ENCODE measurements at regions not wholly inside any gene's neighbourhood (a gene's known extent, or its start where the extent isn't known, plus 50 kb on each side); places are given as distances from the start of the nearest gene placed in this dataset.

DNA sequence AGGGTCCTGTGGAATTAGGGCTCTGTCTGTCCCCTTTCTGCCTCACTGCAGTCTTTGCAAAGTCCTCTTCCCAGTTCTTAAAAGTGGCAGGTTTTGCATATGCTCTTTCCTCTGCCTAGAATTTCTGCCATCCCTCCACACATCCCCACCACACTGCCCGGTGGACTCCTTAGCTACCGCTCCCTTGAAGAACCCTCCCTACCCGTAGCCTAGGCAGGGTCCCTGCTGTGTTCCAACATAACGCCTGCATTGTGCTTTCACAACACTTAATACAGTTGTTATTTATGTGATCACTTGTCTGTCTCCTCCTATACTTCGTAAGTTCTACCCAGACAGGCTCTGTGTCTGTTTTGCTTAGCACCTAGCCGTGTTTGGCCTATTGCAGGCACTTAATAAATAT is 142.5 kb upstream of the DMRT1 start:
- TF ChIP-seq ZNF521 (tag by site-specific recombination; IDR thresholded peaks at IDR 0.05), result no peak
- ChIA-PET CTCF (interaction anchor here (0.6 kb wide), 2 partner anchors 348 to 733 kb away, joined by 3 read pairs; no protein-coding TSS in a partner anchor), POLR2A (no interaction called here)
- Histone ChIP-seq H3K4me1 (ENCODE audit: control insufficient read depth, insufficient read depth, low read length) (no peaks in the 10 kb centered on the region), H3K4me3 (ENCODE audit: low read depth, low read length) (no peak overlapping the region), H3K36me3 (ENCODE audit: control insufficient read depth in 2 of 2, insufficient read depth in 1 of 2, low read length in 2 of 2) (no peaks in the 10 kb centered on the region), H3K27ac (ENCODE audit: extremely low read depth, low read depth, low read length) (no peak overlapping the region), H3K9me3 (ENCODE audit: control insufficient read depth, insufficient read depth, low read depth, low read length) (no peaks in the 10 kb centered on the region)

- no peak for TF ChIP-seq ZNF184 (tag by site-specific recombination; IDR thresholded peaks at IDR 0.05)
- TF ChIP-seq ZNF324 (tag by site-specific recombination; IDR thresholded peaks at IDR 0.05), result no peak
- no peak for TF ChIP-seq ZNF624 (tag by site-specific recombination; IDR thresholded peaks at IDR 0.05)
- no peak for TF ChIP-seq ZNF391 (tag by site-specific recombination; IDR thresholded peaks at IDR 0.05; ENCODE audit: borderline replicate concordance, low read depth)
- TF ChIP-seq ZNF214 (tag by site-specific recombination; IDR thresholded peaks at IDR 0.05; ENCODE audit: borderline replicate concordance), result no peak
- TF ChIP-seq ZNF155 (tag by site-specific recombination; IDR thresholded peaks at IDR 0.05), result no peak
- TF ChIP-seq GLIS2 (tag by site-specific recombination; IDR thresholded peaks at IDR 0.05), result no peak
- no peak for TF ChIP-seq ZNF169 (tag by site-specific recombination; IDR thresholded peaks at IDR 0.05)
- TF ChIP-seq SP3 (tag by site-specific recombination; IDR thresholded peaks at IDR 0.05), result no peak
- no peak for TF ChIP-seq TRIM28 (IDR thresholded peaks at IDR 0.05; ENCODE audit: borderline replicate concordance, low read length)
- no peak for TF ChIP-seq SP2 (tag by site-specific recombination; IDR thresholded peaks at IDR 0.05)
- TF ChIP-seq ZNF677 (tag by site-specific recombination; IDR thresholded peaks at IDR 0.05), result no peak
- TF ChIP-seq GLI4 (tag by site-specific recombination; IDR thresholded peaks at IDR 0.05), result no peak
- no peak for TF ChIP-seq ZNF132 (tag by site-specific recombination; IDR thresholded peaks at IDR 0.05; ENCODE audit: borderline replicate concordance)
- TF ChIP-seq ZNF10 (tag by site-specific recombination; IDR thresholded peaks at IDR 0.05), result no peak
- TF ChIP-seq AEBP2 (tag by site-specific recombination; IDR thresholded peaks at IDR 0.05; ENCODE audit: borderline replicate concordance), result no peak
- TF ChIP-seq ZNF626 (tag by site-specific recombination; IDR thresholded peaks at IDR 0.05), result no peak
- no peak for TF ChIP-seq CTCF (tag by site-specific recombination; IDR thresholded peaks at IDR 0.05)
- TF ChIP-seq ZNF398 (tag by site-specific recombination; IDR thresholded peaks at IDR 0.05), result no peak
- TF ChIP-seq ZBTB21 (tag by site-specific recombination; IDR thresholded peaks at IDR 0.05), result no peak
- Histone ChIP-seq H3K9me3 (ENCODE audit: control insufficient read depth, insufficient read depth, low read depth, low read length) (no peaks in the 10 kb centered on the region), H3K27ac (ENCODE audit: extremely low read depth, low read depth, low read length) (no peak overlapping the region), H3K36me3 (ENCODE audit: control insufficient read depth in 2 of 2, insufficient read depth in 1 of 2, low read length in 2 of 2) (no peaks in the 10 kb centered on the region), H3K4me3 (ENCODE audit: low read depth, low read length) (no peak overlapping the region), H3K4me1 (ENCODE audit: control insufficient read depth, insufficient read depth, low read length) (no peaks in the 10 kb centered on the region)
- CTCF ChIA-PET, result no interaction called here
- POLR2A ChIA-PET, result no interaction called here
Observed at GRCh38 chr9:699396-699795, 142.1 kb upstream of the DMRT1 start.

Measured in HEK293 (cell line).